ENCODE measurements at regions not wholly inside any gene's neighbourhood (a gene's known extent, or its start where the extent isn't known, plus 50 kb on each side); places are given as distances from the start of the nearest gene placed in this dataset.

GRCh38 chr2:120684289-120685065, 51.2 kb upstream of the GLI2 start:
- Mint-ChIP-seq H3K27me3 (peaks cover 15% of the 10 kb centered on the region), H3K4me3 (no peak overlapping the region), H3K27ac (no peak overlapping the region), H3K9me3 (peaks cover 3% of the 10 kb centered on the region), H3K4me1 (no peaks in the 10 kb centered on the region), H3K36me3 (ENCODE audit: low read depth) (no peaks in the 10 kb centered on the region)
- ATAC-seq (replicated peaks) = no peak

GRCh38 chr2:120685066-120685973, 50.3 kb upstream of the GLI2 start:
- Mint-ChIP-seq H3K4me1 (no peaks in the 10 kb centered on the region), H3K27ac (no peak overlapping the region), H3K36me3 (ENCODE audit: low read depth) (no peaks in the 10 kb centered on the region), H3K4me3 (no peak overlapping the region), H3K27me3 (peaks cover 23% of the 10 kb centered on the region), H3K9me3 (peaks cover 3% of the 10 kb centered on the region)
- no peak for ATAC-seq (replicated peaks)

Measured in activated T-helper 17 cell treated with anti-CD3 and anti-CD28 coated beads, Interleukin-2, amount 50 U/mL, for 72 hours (primary cell).